ENCODE measurements at regions not wholly inside any gene's neighbourhood (a gene's known extent, or its start where the extent isn't known, plus 50 kb on each side); places are given as distances from the start of the nearest gene placed in this dataset.

DNA sequence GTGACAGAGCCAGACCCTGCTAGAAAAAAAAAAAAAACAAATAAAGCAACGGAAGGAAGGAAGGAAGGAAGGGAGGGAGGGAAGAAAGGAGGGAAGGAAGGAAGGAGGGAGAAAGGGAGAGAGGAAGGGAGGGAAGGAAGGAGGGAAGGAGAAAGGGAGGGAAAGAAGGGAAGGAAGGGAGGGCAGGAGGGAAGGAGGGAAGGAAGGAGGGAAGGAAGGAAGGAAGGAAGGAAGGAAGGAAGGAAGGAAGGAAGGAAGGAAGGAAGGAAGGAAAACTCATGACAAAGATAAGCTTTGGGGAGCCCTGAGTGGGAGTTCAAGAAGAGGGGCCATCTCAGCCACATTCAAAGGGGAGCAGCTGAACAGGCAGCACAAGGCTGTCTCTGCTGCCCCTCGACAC is 124.7 kb upstream of the MGMT start:
- no peak for DNase-seq (ENCODE audit: low read depth in 2 of 2)

DNA sequence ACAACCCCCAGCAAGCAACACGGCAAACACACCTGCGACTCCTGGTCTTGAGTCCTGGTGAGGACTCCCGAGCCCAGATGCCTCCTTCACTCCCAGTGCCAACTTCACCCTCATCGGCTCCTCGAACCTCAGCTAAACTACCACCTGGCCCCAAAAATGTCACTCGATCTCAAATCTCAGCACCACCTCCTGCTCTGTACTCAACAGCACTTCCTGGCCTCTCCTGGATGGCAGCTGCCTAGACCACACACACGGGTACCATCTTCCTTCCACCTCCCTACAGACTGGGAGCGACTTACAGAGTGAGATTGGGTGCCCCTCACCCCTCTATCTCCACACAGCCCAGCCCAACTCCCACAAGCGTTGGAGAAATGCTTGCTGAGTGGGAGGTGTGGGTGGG is 123.9 kb upstream of the MGMT start:
- DNase-seq (ENCODE audit: low read depth in 2 of 2), result no peak

GRCh38 chr10:129344103-129344502 is 122.9 kb upstream of the MGMT start:
- no peak for DNase-seq (ENCODE audit: low read depth in 2 of 2)

GRCh38 chr10:129344731-129345355 is 122.2 kb upstream of the MGMT start:
- DNase-seq (ENCODE audit: low read depth in 2 of 2), result no peak

- no peak for DNase-seq (ENCODE audit: low read depth in 2 of 2)
Measured at GRCh38 chr10:129345763-129346162, 121.3 kb upstream of the MGMT start.

- DNase-seq (ENCODE audit: low read depth in 2 of 2), result no peak
Measured at GRCh38 chr10:129350690-129351089, 116.4 kb upstream of the MGMT start.

GRCh38 chr10:129353101-129353500 is 113.9 kb upstream of the MGMT start:
- no peak for DNase-seq (ENCODE audit: low read depth in 2 of 2)

DNA sequence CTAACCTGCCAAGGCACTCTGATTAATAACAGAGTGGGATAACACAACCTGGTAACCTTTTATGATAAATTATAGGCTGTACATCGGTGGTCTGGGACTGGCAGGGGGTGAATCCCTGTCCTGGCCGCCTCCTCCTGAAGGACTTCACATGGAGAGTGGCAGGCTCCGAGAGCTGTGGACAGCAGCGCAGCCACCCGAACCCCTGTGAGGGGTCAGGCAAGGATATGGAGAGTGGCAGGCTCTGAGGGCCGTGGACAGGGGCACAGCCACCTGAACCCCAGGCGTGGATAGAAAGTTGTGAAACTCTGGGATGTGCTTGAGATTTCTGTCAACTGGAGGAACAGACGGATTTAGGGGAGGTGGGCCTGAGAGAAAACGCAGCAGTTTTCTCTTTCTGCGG is 107.0 kb upstream of the MGMT start:
- DNase-seq (ENCODE audit: low read depth in 2 of 2), result no peak

- DNase-seq (ENCODE audit: low read depth in 2 of 2), result no peak
Measured at GRCh38 chr10:129361676-129362376, 105.2 kb upstream of the MGMT start.

DNA sequence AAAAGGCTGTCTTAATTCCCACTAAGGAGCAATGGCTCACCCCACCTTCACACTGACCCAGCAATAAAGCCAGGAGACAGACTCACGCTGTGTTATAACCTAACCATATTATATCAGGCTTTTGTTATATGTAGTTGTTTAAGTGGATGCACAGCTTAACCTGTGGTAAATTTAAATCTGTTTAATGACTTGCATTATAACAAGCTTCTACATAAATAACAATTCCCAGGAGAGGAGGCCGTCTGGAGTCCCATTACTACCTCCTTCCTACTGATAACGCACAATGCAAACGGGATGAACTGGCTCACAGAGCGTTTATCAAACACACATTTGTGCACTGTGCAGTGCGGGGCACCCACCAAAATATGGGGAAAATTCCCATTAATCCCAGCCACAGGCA is 102.1 kb upstream of the MGMT start:
- no peak for DNase-seq (ENCODE audit: low read depth in 2 of 2)

DNA sequence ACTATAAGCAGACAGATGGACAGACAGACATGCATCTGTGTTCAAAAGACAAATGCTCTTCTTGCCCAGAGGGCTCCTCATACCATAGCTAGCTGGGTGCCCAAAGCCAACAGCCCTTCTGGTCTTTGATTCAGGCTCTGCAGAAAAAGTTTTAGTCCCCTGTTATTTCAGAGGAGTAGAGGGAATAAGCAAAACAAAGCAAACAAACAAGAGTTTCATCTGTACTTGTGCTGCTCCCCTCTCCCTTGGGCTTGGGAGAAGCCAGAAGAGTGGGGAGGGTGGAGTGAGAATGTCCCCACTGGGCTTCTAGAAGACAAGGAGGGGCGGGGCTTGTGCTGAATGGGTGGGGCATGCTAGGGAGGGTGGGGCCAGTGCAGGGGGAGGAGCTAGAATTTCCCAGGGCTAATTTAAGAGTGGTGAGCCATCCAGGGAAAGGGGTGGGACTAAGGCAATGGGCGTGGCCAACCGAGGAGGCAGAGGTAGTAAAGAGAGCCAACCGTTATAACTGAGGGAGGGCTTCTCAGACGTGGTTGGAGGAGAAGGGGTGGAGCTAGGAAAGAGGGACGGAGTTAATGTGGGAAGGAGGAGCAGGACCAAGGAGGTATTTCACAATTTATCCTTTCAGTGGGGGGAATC is 101.2 kb upstream of the MGMT start:
- no peak for DNase-seq (ENCODE audit: low read depth in 2 of 2)

DNA sequence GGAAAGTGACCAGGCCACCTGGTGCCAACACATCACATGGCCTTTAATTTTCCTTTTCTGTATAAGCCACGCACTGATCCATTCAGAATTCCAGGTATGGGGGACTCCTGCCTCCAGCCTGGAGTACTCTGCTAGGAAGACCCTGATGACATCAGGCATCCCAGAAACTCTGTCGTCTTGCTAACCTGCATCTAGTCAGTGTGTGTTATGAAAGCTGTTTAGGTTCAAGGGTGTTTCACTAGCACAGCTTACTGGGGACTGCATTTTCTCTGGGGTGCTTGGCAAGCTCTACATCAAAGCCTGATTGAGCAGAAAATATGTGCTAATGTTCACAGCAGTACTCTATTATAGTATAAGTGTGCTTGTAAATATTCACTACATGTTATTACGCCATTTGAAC is 100.6 kb upstream of the MGMT start:
- DNase-seq (ENCODE audit: low read depth in 2 of 2), result no peak

GRCh38 chr10:129369566-129369965 is 97.5 kb upstream of the MGMT start:
- DNase-seq (ENCODE audit: low read depth in 2 of 2), result no peak

- no peak for DNase-seq (ENCODE audit: low read depth in 2 of 2)
Measured at GRCh38 chr10:129371541-129371940, 95.5 kb upstream of the MGMT start.

- DNase-seq (ENCODE audit: low read depth in 2 of 2), result no peak
Measured at GRCh38 chr10:129372172-129372571, 94.9 kb upstream of the MGMT start.

DNA sequence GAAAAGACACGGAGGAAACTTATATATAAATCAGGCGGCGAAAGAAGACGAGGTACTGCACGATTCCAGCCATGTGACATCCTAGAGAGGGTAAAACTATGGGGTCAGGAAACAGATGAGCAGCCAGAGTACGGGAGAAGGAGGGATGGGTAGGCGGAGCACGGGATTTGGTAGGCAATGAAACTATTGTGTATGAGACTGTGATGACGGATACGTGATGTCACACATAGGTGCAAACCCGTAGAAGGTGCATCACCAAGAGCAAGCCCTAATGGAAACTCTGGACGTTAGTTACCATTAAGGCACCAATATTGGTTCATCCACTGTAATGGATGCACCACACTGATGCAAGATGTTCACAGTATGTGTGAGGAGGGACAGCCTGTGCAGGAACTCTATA is 93.8 kb upstream of the MGMT start:
- no peak for DNase-seq (ENCODE audit: low read depth in 2 of 2)

- DNase-seq (ENCODE audit: low read depth in 2 of 2), result no peak
Measured at GRCh38 chr10:129373718-129374117, 93.3 kb upstream of the MGMT start.

DNA sequence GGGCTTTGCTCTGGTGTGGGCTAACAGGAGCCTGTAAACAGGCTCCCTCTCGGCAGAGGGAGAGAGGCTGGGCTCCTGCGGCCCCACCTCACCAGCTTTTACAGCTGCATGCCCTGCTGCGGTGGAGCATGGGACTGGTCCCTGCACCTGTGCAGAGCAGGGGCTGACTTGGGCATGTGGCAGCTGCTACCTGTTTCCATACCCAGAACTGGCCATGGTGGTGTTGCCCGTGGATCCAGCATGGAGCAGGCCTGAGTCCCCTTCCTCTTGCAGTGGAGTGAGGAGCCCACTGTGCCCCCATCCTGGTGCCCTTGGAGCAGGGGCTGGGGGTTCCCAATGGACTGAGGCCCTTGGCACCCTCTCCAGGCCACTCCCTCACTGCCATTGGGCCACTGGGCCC is 91.9 kb upstream of the MGMT start:
- DNase-seq (ENCODE audit: low read depth in 2 of 2), result no peak

- no peak for DNase-seq (ENCODE audit: low read depth in 2 of 2)
Measured at GRCh38 chr10:129375912-129376311, 91.1 kb upstream of the MGMT start.

DNA sequence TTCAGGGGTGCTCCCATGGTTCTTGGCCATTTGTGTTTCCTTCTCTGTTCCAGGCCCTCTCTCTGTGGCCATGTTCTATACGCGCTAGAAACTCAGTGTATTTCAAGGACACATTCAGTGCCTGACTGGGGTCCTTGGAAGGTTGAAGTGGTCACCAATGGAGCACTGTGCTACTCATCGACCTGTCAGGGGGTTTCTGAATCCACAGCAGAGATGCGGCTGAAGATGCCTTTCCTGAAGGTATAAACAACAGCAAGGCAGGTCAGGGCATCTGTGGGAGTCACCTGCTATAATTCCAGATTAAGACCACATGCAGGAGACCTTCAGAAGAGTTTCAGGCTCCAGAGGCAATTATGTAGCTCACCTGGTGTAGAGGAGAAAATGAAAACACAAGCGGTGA is 86.8 kb upstream of the MGMT start:
- DNase-seq (ENCODE audit: low read depth in 2 of 2), result no peak

DNA sequence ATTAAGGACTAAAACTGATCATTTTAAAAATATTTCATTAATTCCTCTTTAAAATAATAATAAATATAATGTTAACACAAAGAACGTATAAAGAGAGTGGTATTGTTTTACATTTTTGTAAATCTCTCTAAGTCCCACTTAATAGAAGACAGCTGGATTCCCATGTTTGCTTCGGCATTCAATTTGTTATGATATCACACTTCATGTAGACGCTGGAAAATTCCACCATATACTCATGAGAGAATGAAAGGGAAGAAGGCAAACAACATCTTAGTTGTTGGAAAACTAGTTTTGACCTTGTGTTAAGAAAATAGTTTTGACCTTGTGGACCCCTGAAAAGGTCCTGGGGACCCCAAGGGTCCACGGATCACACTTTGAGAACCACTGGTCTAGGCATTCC is 85.3 kb upstream of the MGMT start:
- DNase-seq (ENCODE audit: low read depth in 2 of 2), result no peak

GRCh38 chr10:129382401-129382800 is 84.6 kb upstream of the MGMT start:
- DNase-seq (ENCODE audit: low read depth in 2 of 2), result no peak

GRCh38 chr10:129383651-129384050 is 83.4 kb upstream of the MGMT start:
- no peak for DNase-seq (ENCODE audit: low read depth in 2 of 2)

Data from dermis microvascular lymphatic vessel endothelial cell (primary cell).